ENCODE measurements at regions not wholly inside any gene's neighbourhood (a gene's known extent, or its start where the extent isn't known, plus 50 kb on each side); places are given as distances from the start of the nearest gene placed in this dataset.
"Not testable (repeated sequence)": the region's sequence is repeated elsewhere in the genome, so short reads cannot be mapped to it uniquely, and the experiment has no call there.

DNA sequence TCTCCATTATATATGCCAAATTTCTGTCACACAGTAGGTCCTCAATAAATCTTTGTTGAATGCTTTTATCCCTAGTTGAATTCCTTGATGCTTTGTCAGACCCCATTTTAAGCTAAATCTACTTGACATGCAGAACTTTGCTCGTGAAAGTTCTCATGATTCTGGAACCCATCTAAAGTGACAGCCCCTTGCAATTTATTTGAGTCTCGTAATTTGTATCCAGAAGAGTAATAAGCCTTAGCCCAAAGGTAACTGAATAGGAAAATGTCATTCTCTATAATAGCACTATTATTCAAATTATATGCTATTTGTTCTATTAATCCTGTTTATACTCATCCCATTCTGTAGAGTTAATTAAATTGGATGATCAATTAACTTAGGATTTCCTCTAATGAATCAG is 466.6 kb upstream of the OLFM3 start:
- no peaks in the 10 kb centered on the region for H3K9me1 ChIP-seq (ENCODE audit: control insufficient read depth, extremely low read depth, insufficient read depth, low read length)
- no peak overlapping the region for H3K4me3 ChIP-seq (ENCODE audit: control insufficient read depth in 2 of 3, extremely low read depth in 1 of 3, insufficient read depth in 2 of 3, low read depth in 1 of 3, low read length in 3 of 3)
- H3K27ac ChIP-seq (ENCODE audit: control insufficient read depth, insufficient read depth, low read length), result no peak overlapping the region
- no peak for FAIRE-seq
- no peaks in the 10 kb centered on the region for H3K4me1 ChIP-seq (ENCODE audit: control insufficient read depth, extremely low read depth, insufficient read depth, low read length)
- H4K20me1 ChIP-seq (ENCODE audit: control insufficient read depth, extremely low read depth, insufficient read depth, low read length), result no peaks in the 10 kb centered on the region
- no peaks in the 10 kb centered on the region for H3K36me3 ChIP-seq (ENCODE audit: control insufficient read depth in 2 of 2, extremely low read depth in 1 of 2, insufficient read depth in 2 of 2, low read length in 2 of 2)
- dilution Hi-C loops (cut with MboI; ENCODE audit: extremely low pct_ligation_motif_present, low sequenced_read_pairs), result no loop called here
- H3K9me3 ChIP-seq (ENCODE audit: control insufficient read depth, low read depth, low read length), result no peaks in the 10 kb centered on the region
- H3K79me2 ChIP-seq (ENCODE audit: control insufficient read depth, insufficient read depth, low read length), result no peaks in the 10 kb centered on the region
- H3K27me3 ChIP-seq (ENCODE audit: control insufficient read depth, extremely low read depth, insufficient read depth, low read length), result no peaks in the 10 kb centered on the region
- no peak overlapping the region for H2AFZ ChIP-seq (ENCODE audit: control insufficient read depth, low read length)
- no peak overlapping the region for H3K4me2 ChIP-seq (ENCODE audit: control insufficient read depth, extremely low read depth, insufficient read depth, low read depth, low read length)
- DNase-seq (ENCODE audit: low read depth, low spot score), result no peak
- TF ChIP-seq EZH2 (IDR thresholded peaks at IDR 0.05; ENCODE audit: low read length), result no peak
- TF ChIP-seq, protein P1, sequence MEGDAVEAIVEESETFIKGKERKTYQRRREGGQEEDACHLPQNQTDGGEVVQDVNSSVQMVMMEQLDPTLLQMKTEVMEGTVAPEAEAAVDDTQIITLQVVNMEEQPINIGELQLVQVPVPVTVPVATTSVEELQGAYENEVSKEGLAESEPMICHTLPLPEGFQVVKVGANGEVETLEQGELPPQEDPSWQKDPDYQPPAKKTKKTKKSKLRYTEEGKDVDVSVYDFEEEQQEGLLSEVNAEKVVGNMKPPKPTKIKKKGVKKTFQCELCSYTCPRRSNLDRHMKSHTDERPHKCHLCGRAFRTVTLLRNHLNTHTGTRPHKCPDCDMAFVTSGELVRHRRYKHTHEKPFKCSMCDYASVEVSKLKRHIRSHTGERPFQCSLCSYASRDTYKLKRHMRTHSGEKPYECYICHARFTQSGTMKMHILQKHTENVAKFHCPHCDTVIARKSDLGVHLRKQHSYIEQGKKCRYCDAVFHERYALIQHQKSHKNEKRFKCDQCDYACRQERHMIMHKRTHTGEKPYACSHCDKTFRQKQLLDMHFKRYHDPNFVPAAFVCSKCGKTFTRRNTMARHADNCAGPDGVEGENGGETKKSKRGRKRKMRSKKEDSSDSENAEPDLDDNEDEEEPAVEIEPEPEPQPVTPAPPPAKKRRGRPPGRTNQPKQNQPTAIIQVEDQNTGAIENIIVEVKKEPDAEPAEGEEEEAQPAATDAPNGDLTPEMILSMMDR (optimal IDR thresholded peaks at IDR 0.05 in 1 of 3, IDR thresholded peaks at IDR 0.05 in 1 of 3, conservative IDR thresholded peaks at IDR 0.05 in 1 of 3; ENCODE audit: extremely low read depth in 1 of 3, insufficient read depth in 2 of 3, low read length in 3 of 3), result no peak
- no peak overlapping the region for H3K9ac ChIP-seq (ENCODE audit: control insufficient read depth, extremely low read depth, insufficient read depth, low read length)

DNA sequence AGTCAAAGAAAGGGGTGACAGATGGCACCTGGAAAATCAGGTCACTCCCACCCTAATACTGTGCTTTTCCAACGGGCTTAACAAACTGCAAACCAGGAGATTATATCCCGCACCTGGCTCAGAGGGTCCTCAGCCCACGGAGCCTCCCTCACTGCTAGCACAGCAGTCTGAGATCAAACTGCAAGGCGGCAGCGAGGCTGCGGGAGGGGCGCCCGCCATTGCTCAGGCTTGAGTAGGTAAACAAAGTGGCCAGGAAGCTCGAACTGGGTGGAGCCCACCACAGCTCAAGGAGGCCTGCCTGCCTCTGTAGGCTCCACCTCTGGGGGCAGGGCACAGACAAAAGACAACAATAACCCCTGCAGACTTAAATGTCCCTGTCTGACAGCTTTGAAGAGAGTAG is 445.6 kb upstream of the OLFM3 start:
- H2AFZ ChIP-seq (ENCODE audit: control insufficient read depth, low read length); DNase-seq (ENCODE audit: low read depth, low spot score); H3K27me3 ChIP-seq (ENCODE audit: control insufficient read depth, extremely low read depth, insufficient read depth, low read length); H3K9me1 ChIP-seq (ENCODE audit: control insufficient read depth, extremely low read depth, insufficient read depth, low read length); H3K4me3 ChIP-seq (ENCODE audit: control insufficient read depth in 2 of 3, extremely low read depth in 1 of 3, insufficient read depth in 2 of 3, low read depth in 1 of 3, low read length in 3 of 3); H3K9ac ChIP-seq (ENCODE audit: control insufficient read depth, extremely low read depth, insufficient read depth, low read length); H3K9me3 ChIP-seq (ENCODE audit: control insufficient read depth, low read depth, low read length); H3K79me2 ChIP-seq (ENCODE audit: control insufficient read depth, insufficient read depth, low read length); H3K4me2 ChIP-seq (ENCODE audit: control insufficient read depth, extremely low read depth, insufficient read depth, low read depth, low read length); FAIRE-seq; H4K20me1 ChIP-seq (ENCODE audit: control insufficient read depth, extremely low read depth, insufficient read depth, low read length); H3K36me3 ChIP-seq (ENCODE audit: control insufficient read depth in 2 of 2, extremely low read depth in 1 of 2, insufficient read depth in 2 of 2, low read length in 2 of 2); dilution Hi-C loops (cut with MboI; ENCODE audit: extremely low pct_ligation_motif_present, low sequenced_read_pairs); H3K4me1 ChIP-seq (ENCODE audit: control insufficient read depth, extremely low read depth, insufficient read depth, low read length); H3K27ac ChIP-seq (ENCODE audit: control insufficient read depth, insufficient read depth, low read length): not testable (repeated sequence)

DNA sequence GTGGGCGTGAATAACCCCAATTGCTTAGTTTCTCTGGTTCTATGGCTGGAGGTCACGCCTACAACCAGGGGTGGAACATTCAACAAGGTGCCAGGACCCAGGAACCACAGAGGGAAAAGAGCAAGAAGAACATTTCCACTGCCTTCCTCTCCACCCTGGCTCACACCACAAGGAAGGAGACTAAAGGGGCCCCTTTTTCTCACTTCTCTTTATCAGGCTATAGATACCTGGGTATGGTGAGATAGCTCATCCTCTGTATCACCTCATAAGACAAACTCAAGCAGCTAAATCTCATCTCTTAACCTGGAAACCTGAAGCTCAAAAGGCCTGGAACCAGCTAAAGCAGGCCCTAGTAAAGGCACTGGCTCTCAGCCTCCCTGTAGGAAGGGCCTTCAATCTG is 438.8 kb upstream of the OLFM3 start:
- Histone ChIP-seq H3K4me1 (ENCODE audit: control insufficient read depth, extremely low read depth, insufficient read depth, low read length) (no peaks in the 10 kb centered on the region), H2AFZ (ENCODE audit: control insufficient read depth, low read length) (no peak overlapping the region), H3K36me3 (ENCODE audit: control insufficient read depth in 2 of 2, extremely low read depth in 1 of 2, insufficient read depth in 2 of 2, low read length in 2 of 2) (no peaks in the 10 kb centered on the region), H3K9me3 (ENCODE audit: control insufficient read depth, low read depth, low read length) (no peaks in the 10 kb centered on the region), H4K20me1 (ENCODE audit: control insufficient read depth, extremely low read depth, insufficient read depth, low read length) (no peaks in the 10 kb centered on the region), H3K4me3 (ENCODE audit: control insufficient read depth in 2 of 3, extremely low read depth in 1 of 3, insufficient read depth in 2 of 3, low read depth in 1 of 3, low read length in 3 of 3) (no peak overlapping the region), H3K79me2 (ENCODE audit: control insufficient read depth, insufficient read depth, low read length) (no peaks in the 10 kb centered on the region), H3K27me3 (ENCODE audit: control insufficient read depth, extremely low read depth, insufficient read depth, low read length) (no peaks in the 10 kb centered on the region), H3K27ac (ENCODE audit: control insufficient read depth, insufficient read depth, low read length) (no peak overlapping the region), H3K9me1 (ENCODE audit: control insufficient read depth, extremely low read depth, insufficient read depth, low read length) (no peaks in the 10 kb centered on the region), H3K9ac (ENCODE audit: control insufficient read depth, extremely low read depth, insufficient read depth, low read length) (no peak overlapping the region), H3K4me2 (ENCODE audit: control insufficient read depth, extremely low read depth, insufficient read depth, low read depth, low read length) (no peak overlapping the region)
- no peak for TF ChIP-seq EZH2 (IDR thresholded peaks at IDR 0.05; ENCODE audit: low read length)
- no peak for DNase-seq (ENCODE audit: low read depth, low spot score)
- dilution Hi-C loops (cut with MboI; ENCODE audit: extremely low pct_ligation_motif_present, low sequenced_read_pairs), result no loop called here
- FAIRE-seq, result no peak

Measured in keratinocyte (primary cell).